Type B pancreatic cell (in vitro differentiated cells): ENCODE measurements at regions not wholly inside any gene's neighbourhood (a gene's known extent, or its start where the extent isn't known, plus 50 kb on each side); places are given as distances from the start of the nearest gene placed in this dataset.

Experiments
- DNase-seq: peaks from one replicate; pipeline ENCODE4 v3.0.0; 2021; ENCODE audit warnings: mixed read lengths; ENCODE audit not compliant: unreplicated experiment; ENCODE audit errors: extremely low spot score
- H3K27ac Mint-ChIP-seq: 2 replicates; pipeline ENCODE4 v1.8.0; 2021; ENCODE audit warnings: mild to moderate bottlenecking, mixed read lengths
- H3K27me3 Mint-ChIP-seq: 2 replicates; pipeline ENCODE4 v1.8.0; 2021; ENCODE audit warnings: mixed read lengths
- H3K36me3 Mint-ChIP-seq: 2 replicates; pipeline ENCODE4 v1.8.0; 2021; ENCODE audit warnings: mixed read lengths
- H3K4me1 Mint-ChIP-seq: one replicate; pipeline ENCODE4 v1.8.0; 2021; ENCODE audit warnings: mixed read lengths; ENCODE audit not compliant: unreplicated experiment
- H3K4me3 Mint-ChIP-seq: 2 replicates; pipeline ENCODE4 v1.8.0; 2021; ENCODE audit warnings: mild to moderate bottlenecking, mixed read lengths
- H3K9me3 Mint-ChIP-seq: 2 replicates; pipeline ENCODE4 v1.8.0; 2021; ENCODE audit warnings: mixed read lengths
- TF ChIP-seq, protein P1 (sequence below): fragments of 200-600 bp; sonication (generic); conservative IDR thresholded peaks from 2 replicates; pipeline ENCODE4 v1.5.0; 2021; ENCODE audit warnings: antibody characterized with exemption, mild to moderate bottlenecking

DNA sequence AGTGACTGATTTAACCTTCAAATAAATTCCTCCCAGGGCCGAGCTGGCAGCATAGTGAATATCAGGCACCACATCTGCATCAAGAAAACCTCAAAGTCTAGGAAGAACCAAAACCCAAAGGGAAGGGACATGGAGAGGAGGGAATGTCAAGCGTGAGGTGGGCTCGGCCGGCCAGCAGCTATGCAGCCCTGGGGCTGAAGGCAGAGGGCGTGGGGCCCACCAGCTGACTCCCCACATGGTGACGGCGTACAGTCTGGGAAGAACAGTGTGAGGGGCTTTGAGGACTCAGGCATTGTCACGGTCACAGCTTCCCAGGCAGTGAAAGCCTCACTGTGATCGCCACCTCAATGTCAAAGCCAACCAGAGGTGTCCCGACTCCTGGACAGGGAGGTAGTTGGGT, 412.5 kb downstream of the SHANK2 start:
- H3K4me3 Mint-ChIP-seq: no peak overlapping the region
- peaks cover 8% of the 10 kb centered on the region for H3K9me3 Mint-ChIP-seq
- H3K27ac Mint-ChIP-seq: no peak overlapping the region
- no peaks in the 10 kb centered on the region for H3K27me3 Mint-ChIP-seq
- TF ChIP-seq, protein P1, sequence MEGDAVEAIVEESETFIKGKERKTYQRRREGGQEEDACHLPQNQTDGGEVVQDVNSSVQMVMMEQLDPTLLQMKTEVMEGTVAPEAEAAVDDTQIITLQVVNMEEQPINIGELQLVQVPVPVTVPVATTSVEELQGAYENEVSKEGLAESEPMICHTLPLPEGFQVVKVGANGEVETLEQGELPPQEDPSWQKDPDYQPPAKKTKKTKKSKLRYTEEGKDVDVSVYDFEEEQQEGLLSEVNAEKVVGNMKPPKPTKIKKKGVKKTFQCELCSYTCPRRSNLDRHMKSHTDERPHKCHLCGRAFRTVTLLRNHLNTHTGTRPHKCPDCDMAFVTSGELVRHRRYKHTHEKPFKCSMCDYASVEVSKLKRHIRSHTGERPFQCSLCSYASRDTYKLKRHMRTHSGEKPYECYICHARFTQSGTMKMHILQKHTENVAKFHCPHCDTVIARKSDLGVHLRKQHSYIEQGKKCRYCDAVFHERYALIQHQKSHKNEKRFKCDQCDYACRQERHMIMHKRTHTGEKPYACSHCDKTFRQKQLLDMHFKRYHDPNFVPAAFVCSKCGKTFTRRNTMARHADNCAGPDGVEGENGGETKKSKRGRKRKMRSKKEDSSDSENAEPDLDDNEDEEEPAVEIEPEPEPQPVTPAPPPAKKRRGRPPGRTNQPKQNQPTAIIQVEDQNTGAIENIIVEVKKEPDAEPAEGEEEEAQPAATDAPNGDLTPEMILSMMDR: no peak
- H3K4me1 Mint-ChIP-seq: peaks cover 5% of the 10 kb centered on the region
- no peak for DNase-seq
- peaks cover 7% of the 10 kb centered on the region for H3K36me3 Mint-ChIP-seq

DNA sequence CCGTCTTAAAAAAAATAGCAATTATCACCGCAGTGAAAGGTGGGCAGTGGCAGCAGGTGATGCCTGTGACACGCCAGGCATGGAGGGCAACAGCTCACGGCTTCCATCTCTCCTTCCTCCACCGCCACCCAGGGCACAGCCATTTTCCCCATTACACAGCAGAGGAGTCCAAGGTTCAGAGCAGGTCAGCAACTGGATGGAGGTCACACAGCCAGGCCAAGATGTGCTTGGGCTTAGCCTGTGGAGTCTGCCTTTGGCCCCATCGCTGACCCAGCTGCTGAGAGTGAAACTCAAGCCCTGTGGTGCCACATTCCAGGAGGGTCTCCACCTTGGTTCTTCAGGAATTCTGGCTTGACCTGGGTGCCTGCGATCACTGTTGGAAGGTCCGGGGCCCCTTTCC, 411.1 kb downstream of the SHANK2 start:
- Mint-ChIP-seq H3K27ac (no peak overlapping the region), H3K4me1 (peaks cover 5% of the 10 kb centered on the region), H3K4me3 (no peak overlapping the region), H3K9me3 (peaks cover 8% of the 10 kb centered on the region), H3K36me3 (peaks cover 7% of the 10 kb centered on the region), H3K27me3 (no peaks in the 10 kb centered on the region)
- DNase-seq: no peak
- TF ChIP-seq, protein P1: no peak

DNA sequence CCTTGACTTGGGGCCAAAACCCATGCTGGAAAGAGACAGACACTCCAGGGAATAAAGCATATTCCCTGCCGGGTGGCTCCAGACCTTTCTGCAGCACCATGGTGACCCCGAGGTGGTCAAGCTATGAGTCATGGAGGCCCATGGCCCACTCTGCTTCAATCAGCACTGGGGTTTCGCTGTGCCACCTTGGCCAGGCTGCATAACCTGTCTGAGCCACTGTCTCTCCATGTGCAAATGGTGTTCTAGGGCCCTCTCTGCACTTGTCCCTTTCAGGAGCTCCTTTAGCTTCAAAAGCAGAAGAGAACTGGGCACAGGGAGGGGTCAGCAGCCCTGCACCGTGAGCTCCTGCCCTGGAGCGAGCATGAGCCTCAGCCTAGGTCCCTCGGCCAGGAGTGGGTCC, 410.1 kb downstream of the SHANK2 start:
- no peak overlapping the region for H3K4me3 Mint-ChIP-seq
- H3K27me3 Mint-ChIP-seq: no peaks in the 10 kb centered on the region

DNA sequence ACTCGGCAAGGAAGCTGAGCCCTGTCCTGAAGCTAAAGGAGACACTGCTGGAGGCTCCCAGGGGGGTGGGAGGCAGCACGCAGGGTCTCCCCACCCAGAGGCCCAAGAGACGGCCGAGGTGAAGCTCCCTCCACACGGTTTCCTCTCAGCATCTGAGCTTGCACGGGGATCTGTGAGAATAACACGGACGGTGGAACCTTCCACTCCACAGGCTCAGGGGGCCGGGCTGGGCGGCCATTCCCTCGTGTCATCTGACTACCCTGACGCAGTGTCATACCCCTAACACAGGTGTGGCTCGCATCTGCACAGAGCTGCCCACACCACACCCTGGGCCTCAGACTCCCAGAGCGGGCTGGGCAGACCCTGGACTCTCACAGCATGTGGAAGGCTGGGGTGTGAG, 409.7 kb downstream of the SHANK2 start:
- TF ChIP-seq, protein P1: no peak
- Mint-ChIP-seq H3K4me3 (no peak overlapping the region), H3K36me3 (peaks cover 7% of the 10 kb centered on the region), H3K9me3 (peaks cover 8% of the 10 kb centered on the region), H3K27me3 (no peaks in the 10 kb centered on the region), H3K4me1 (peaks cover 5% of the 10 kb centered on the region), H3K27ac (no peak overlapping the region)
- no peak for DNase-seq

More for the DNA sequence above, 410.1 kb downstream of the SHANK2 start:
- H3K27ac Mint-ChIP-seq: no peak overlapping the region
- TF ChIP-seq, protein P1: no peak
- H3K4me1 Mint-ChIP-seq: peaks cover 5% of the 10 kb centered on the region
- H3K36me3 Mint-ChIP-seq: peaks cover 7% of the 10 kb centered on the region
- H3K9me3 Mint-ChIP-seq: peaks cover 8% of the 10 kb centered on the region
- no peak for DNase-seq

DNA sequence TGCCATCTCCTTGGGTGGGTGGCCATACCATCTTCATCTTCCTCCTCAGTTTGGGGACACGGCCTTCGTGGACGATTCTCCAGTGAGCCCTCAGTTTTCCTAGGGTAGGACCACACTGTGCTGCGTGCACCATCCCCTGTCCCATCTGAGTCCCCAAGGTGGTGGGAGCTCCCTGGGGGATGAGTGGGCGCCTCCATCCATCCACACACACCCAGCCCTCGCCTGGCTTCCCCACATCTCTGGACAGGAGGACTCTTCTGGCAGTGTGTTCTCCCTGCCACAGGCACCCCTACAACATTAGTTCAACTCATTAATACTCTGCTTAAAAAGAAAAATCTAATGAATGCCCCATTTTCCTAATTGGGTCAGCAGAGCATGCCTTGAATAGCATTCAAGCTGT, 408.5 kb downstream of the SHANK2 start:
- no peak overlapping the region for H3K4me3 Mint-ChIP-seq
- no peaks in the 10 kb centered on the region for H3K9me3 Mint-ChIP-seq
- H3K36me3 Mint-ChIP-seq: no peaks in the 10 kb centered on the region
- TF ChIP-seq, protein P1: no peak
- no peaks in the 10 kb centered on the region for H3K27me3 Mint-ChIP-seq
- DNase-seq: no peak
- no peak overlapping the region for H3K27ac Mint-ChIP-seq
- H3K4me1 Mint-ChIP-seq: no peaks in the 10 kb centered on the region

DNA sequence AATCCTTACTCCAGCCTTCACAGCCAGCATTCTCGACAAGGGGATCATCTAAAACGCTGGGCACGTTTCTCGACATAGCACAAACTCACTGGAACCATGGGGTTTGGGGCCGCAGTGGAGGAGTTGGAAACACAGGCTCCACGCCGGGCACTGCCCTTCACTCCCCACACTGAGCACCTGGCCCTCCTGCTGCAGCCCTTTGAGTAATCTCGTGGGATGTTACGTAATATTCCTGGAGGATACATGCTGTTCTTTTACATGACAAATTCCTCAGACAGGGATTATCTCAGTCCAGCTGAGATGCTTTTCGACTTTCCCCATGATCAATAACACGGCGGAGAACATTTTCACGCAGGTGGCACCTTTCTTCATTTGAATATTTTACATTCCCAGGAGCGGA, 408.0 kb downstream of the SHANK2 start:
- TF ChIP-seq, protein P1: no peak
- DNase-seq: no peak
- Mint-ChIP-seq H3K4me1 (no peaks in the 10 kb centered on the region), H3K4me3 (no peak overlapping the region), H3K36me3 (no peaks in the 10 kb centered on the region), H3K9me3 (no peaks in the 10 kb centered on the region), H3K27ac (no peak overlapping the region), H3K27me3 (no peaks in the 10 kb centered on the region)
